ENCODE measurements at regions not wholly inside any gene's neighbourhood (a gene's known extent, or its start where the extent isn't known, plus 50 kb on each side); places are given as distances from the start of the nearest gene placed in this dataset.
"Not testable (repeated sequence)": the region's sequence is repeated elsewhere in the genome, so short reads cannot be mapped to it uniquely, and the experiment has no call there.

GRCh38 chr15:32249207-32249606 is 153.9 kb downstream of the GOLGA8K start:
- H3K27me3 Mint-ChIP-seq; H3K4me1 Mint-ChIP-seq; H3K27ac Mint-ChIP-seq (ENCODE audit: low read depth); ATAC-seq (replicated peaks; ENCODE audit: extremely low read depth, poor library complexity, severe bottlenecking); H3K9me3 Mint-ChIP-seq; H3K4me3 Mint-ChIP-seq; H3K36me3 Mint-ChIP-seq (ENCODE audit: insufficient read depth); DNase-seq (ENCODE audit: low spot score in 2 of 2): not testable (repeated sequence)

GRCh38 chr15:32243727-32244126 is 159.4 kb downstream of the GOLGA8K start:
- H3K4me3 Mint-ChIP-seq; ATAC-seq (replicated peaks; ENCODE audit: extremely low read depth, poor library complexity, severe bottlenecking); H3K36me3 Mint-ChIP-seq (ENCODE audit: insufficient read depth); H3K9me3 Mint-ChIP-seq; H3K4me1 Mint-ChIP-seq; H3K27ac Mint-ChIP-seq (ENCODE audit: low read depth); DNase-seq (ENCODE audit: low spot score in 2 of 2); H3K27me3 Mint-ChIP-seq: not testable (repeated sequence)

GRCh38 chr15:32242780-32243528 is 160.1 kb downstream of the GOLGA8K start:
- not testable (repeated sequence) for H3K27me3 Mint-ChIP-seq; ATAC-seq (replicated peaks; ENCODE audit: extremely low read depth, poor library complexity, severe bottlenecking); H3K4me3 Mint-ChIP-seq; H3K27ac Mint-ChIP-seq (ENCODE audit: low read depth); DNase-seq (ENCODE audit: low spot score in 2 of 2); H3K9me3 Mint-ChIP-seq; H3K4me1 Mint-ChIP-seq; H3K36me3 Mint-ChIP-seq (ENCODE audit: insufficient read depth)

- H3K27me3 Mint-ChIP-seq; H3K27ac Mint-ChIP-seq (ENCODE audit: low read depth); ATAC-seq (replicated peaks; ENCODE audit: extremely low read depth, poor library complexity, severe bottlenecking); H3K4me1 Mint-ChIP-seq; H3K36me3 Mint-ChIP-seq (ENCODE audit: insufficient read depth); H3K9me3 Mint-ChIP-seq; H3K4me3 Mint-ChIP-seq; DNase-seq (ENCODE audit: low spot score in 2 of 2): not testable (repeated sequence)
Measured at GRCh38 chr15:32227410-32228114, 175.5 kb downstream of the GOLGA8K start.

- ATAC-seq (replicated peaks; ENCODE audit: extremely low read depth, poor library complexity, severe bottlenecking) (no peak), DNase-seq (ENCODE audit: low spot score in 2 of 2) (no peak)
- Mint-ChIP-seq H3K4me1 (no peaks in the 10 kb centered on the region), H3K27ac (ENCODE audit: low read depth) (no peak overlapping the region), H3K27me3 (peaks cover 17% of the 10 kb centered on the region), H3K9me3 (peaks cover 15% of the 10 kb centered on the region), H3K36me3 (ENCODE audit: insufficient read depth) (peaks cover 2% of the 10 kb centered on the region), H3K4me3 (no peak overlapping the region)
Measured at GRCh38 chr15:32222716-32223115, 180.4 kb downstream of the GOLGA8K start.

All from central memory CD8-positive, alpha-beta T cell (primary cell).